A673 (cell line): ENCODE measurements at regions not wholly inside any gene's neighbourhood (a gene's known extent, or its start where the extent isn't known, plus 50 kb on each side); places are given as distances from the start of the nearest gene placed in this dataset.

Experiments used
- BruUV-seq: library from RNA; stranded (reverse); fragments of 400-500 nt; replicated peaks from 2 replicates; lab custom pipeline; 2021; lab: Mats Ljungman, UMichigan
- CTCF ChIA-PET: fragments of 300-600 bp; sonication (Branson Sonifier 250); formaldehyde crosslinking; loops from one replicate; lab custom pipeline; 2022; ENCODE audit warnings: antibody characterized with exemption; lab: Charles Lee
- POLR2A ChIA-PET: fragments of 300-600 bp; sonication (Branson Sonifier 250); formaldehyde crosslinking; loops from one replicate; lab custom pipeline; 2022; ENCODE audit warnings: antibody characterized with exemption; ENCODE audit not compliant: low non-redundant PET; lab: Charles Lee
- DNase-seq: peaks from one replicate; pipeline ENCODE4 v3.0.0-alpha.2; 2015; ENCODE audit warnings: low spot score
- H3K27ac ChIP-seq: fragments of 200-600 bp; sonication (generic); 2 replicates; pipeline ENCODE4 v1.5.1; 2016; ENCODE audit warnings: mixed run types, low read depth, mild to moderate bottlenecking, mixed read lengths, antibody characterized with exemption, low read length; ENCODE audit not compliant: poor library complexity, severe bottlenecking
- H3K27me3 ChIP-seq: fragments of 200-600 bp; sonication (generic); replicated peaks from 2 replicates; pipeline ENCODE4 v1.6.1; 2017; ENCODE audit warnings: mixed run types, low read depth, mild to moderate bottlenecking, mixed read lengths, antibody characterized with exemption, low read length; ENCODE audit not compliant: insufficient read depth, poor library complexity
- H3K36me3 ChIP-seq: fragments of 200-600 bp; sonication (generic); 2 replicates; pipeline ENCODE4 v1.6.1; 2016; ENCODE audit warnings: mixed run types, mild to moderate bottlenecking, mixed read lengths, antibody characterized with exemption, low read length; ENCODE audit not compliant: insufficient read depth, poor library complexity, severe bottlenecking
- H3K4me1 ChIP-seq: fragments of 200-600 bp; sonication (generic); 2 replicates; pipeline ENCODE4 v1.6.1; 2017; ENCODE audit warnings: mixed run types, mild to moderate bottlenecking, mixed read lengths, antibody characterized with exemption, low read length; ENCODE audit not compliant: insufficient read depth, poor library complexity, severe bottlenecking
- H3K4me3 ChIP-seq: fragments of 200-600 bp; sonication (generic); 2 replicates; pipeline ENCODE4 v1.5.1; 2016; ENCODE audit warnings: low read depth, mixed run types, mild to moderate bottlenecking, mixed read lengths, low read length; ENCODE audit not compliant: poor library complexity, severe bottlenecking
- H3K9me3 ChIP-seq: fragments of 200-600 bp; sonication (generic); 2 replicates; pipeline ENCODE4 v1.6.1; 2016; ENCODE audit warnings: mixed run types, low read depth, mild to moderate bottlenecking, mixed read lengths, antibody characterized with exemption, low read length; ENCODE audit not compliant: poor library complexity, severe bottlenecking
- EZH2 ChIP-seq: fragments of 200-600 bp; sonication (generic); IDR thresholded peaks from 2 replicates; pipeline ENCODE4 v1.6.1; 2017; ENCODE audit warnings: borderline replicate concordance, low read depth, mild to moderate bottlenecking, mixed read lengths, antibody characterized with exemption, low read length; ENCODE audit not compliant: poor library complexity, severe bottlenecking
- intact Hi-C: fragments of 100-400 bp; cut with micrococcal nuclease; formaldehyde crosslinking; loops from one replicate; pipeline ENCODE4 v1.10.0; 2022; ENCODE audit not compliant: unreplicated experiment
- TF ChIP-seq, protein P1 (sequence below): fragments of 300-800, 200-600 bp; sonication (generic); conservative IDR thresholded peaks from 2 replicates; pipeline ENCODE4 v1.5.1; 2017; ENCODE audit warnings: low read depth, mild to moderate bottlenecking, antibody characterized with exemption, low read length, moderate library complexity, mixed read lengths

- no peak for DNase-seq
- no peak overlapping the region for H3K27ac ChIP-seq
- no peaks in the 10 kb centered on the region for H3K4me1 ChIP-seq
- intact Hi-C loops: no loop called here
- no TSS peak for BruUV-seq
- H3K36me3 ChIP-seq: no peaks in the 10 kb centered on the region
- H3K9me3 ChIP-seq: no peaks in the 10 kb centered on the region
- ChIA-PET CTCF (no interaction called here), POLR2A (no interaction called here)
- no peaks in the 10 kb centered on the region for H3K27me3 ChIP-seq
- no peak overlapping the region for H3K4me3 ChIP-seq
- TF ChIP-seq EZH2: no peak
- TF ChIP-seq, protein P1, sequence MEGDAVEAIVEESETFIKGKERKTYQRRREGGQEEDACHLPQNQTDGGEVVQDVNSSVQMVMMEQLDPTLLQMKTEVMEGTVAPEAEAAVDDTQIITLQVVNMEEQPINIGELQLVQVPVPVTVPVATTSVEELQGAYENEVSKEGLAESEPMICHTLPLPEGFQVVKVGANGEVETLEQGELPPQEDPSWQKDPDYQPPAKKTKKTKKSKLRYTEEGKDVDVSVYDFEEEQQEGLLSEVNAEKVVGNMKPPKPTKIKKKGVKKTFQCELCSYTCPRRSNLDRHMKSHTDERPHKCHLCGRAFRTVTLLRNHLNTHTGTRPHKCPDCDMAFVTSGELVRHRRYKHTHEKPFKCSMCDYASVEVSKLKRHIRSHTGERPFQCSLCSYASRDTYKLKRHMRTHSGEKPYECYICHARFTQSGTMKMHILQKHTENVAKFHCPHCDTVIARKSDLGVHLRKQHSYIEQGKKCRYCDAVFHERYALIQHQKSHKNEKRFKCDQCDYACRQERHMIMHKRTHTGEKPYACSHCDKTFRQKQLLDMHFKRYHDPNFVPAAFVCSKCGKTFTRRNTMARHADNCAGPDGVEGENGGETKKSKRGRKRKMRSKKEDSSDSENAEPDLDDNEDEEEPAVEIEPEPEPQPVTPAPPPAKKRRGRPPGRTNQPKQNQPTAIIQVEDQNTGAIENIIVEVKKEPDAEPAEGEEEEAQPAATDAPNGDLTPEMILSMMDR: no peak
These were observed 94.0 kb upstream of the TNRC6C start for GRCh38 chr17:77864234-77865111.

- H3K27ac ChIP-seq: no peak overlapping the region
These were observed 93.3 kb upstream of the TNRC6C start for GRCh38 chr17:77865112-77865611.

DNA sequence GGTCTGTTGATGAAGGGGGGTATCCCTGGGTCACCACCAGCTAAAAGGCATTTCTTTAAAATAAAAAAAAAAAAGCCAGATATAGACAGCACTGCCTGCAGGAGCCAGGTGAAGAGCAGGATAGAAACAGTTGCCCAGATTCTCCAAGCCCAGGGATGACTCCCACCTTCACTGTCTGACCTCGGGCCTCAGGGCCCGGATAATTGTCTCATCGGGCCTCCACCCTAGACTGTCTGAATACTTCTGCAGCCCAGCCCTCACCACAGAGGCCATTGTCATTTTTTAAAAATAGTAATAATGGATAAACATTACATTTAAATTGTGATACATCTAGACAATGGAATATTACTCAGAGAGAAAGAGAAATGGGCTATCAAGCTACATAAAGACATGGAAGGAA is 92.8 kb upstream of the TNRC6C start:
- DNase-seq: no peak
- H3K36me3 ChIP-seq: no peaks in the 10 kb centered on the region
- CTCF ChIA-PET: no interaction called here
- H3K27me3 ChIP-seq: no peaks in the 10 kb centered on the region
- POLR2A ChIA-PET: no interaction called here
- H3K9me3 ChIP-seq: no peaks in the 10 kb centered on the region
- no TSS peak for BruUV-seq
- TF ChIP-seq EZH2: no peak
- TF ChIP-seq, protein P1: no peak
- H3K27ac ChIP-seq: no peak overlapping the region
- H3K4me1 ChIP-seq: no peaks in the 10 kb centered on the region
- no peak overlapping the region for H3K4me3 ChIP-seq
- intact Hi-C loops: no loop called here

More at GRCh38 chr17:77865112-77865611, 93.3 kb upstream of the TNRC6C start:
- POLR2A ChIA-PET: no interaction called here
- CTCF ChIA-PET: no interaction called here
- intact Hi-C loops: no loop called here
- Histone ChIP-seq H3K4me3 (no peak overlapping the region), H3K4me1 (no peaks in the 10 kb centered on the region), H3K36me3 (no peaks in the 10 kb centered on the region), H3K9me3 (no peaks in the 10 kb centered on the region), H3K27me3 (no peaks in the 10 kb centered on the region)
- TF ChIP-seq EZH2: no peak
- TF ChIP-seq, protein P1: no peak
- DNase-seq: no peak
- BruUV-seq: no TSS peak
